ENCODE measurements at regions not wholly inside any gene's neighbourhood (a gene's known extent, or its start where the extent isn't known, plus 50 kb on each side); places are given as distances from the start of the nearest gene placed in this dataset.

- Histone ChIP-seq H3K36me3 (no peaks in the 10 kb centered on the region), H3K4me3 (no peak overlapping the region), H3K27ac (no peak overlapping the region), H3K9me3 (replicated peaks in 1 of 11) (peaks cover 0 to 7% (median 0%) of the 10 kb centered on the region in 11 experiments; a peak in 7 of 22 replicates), H4K20me1 (no peaks in the 10 kb centered on the region), H3K4me1 (no peaks in the 10 kb centered on the region), H3K4me2 (no peak overlapping the region), H3K27me3 (no peaks in the 10 kb centered on the region), H3K9ac (no peak overlapping the region)
- no peak for TF ChIP-seq Cebpa-rat (IDR thresholded peaks at IDR 0.05)
Measured at GRCh38 chr6:117018771-117019170, 141.7 kb downstream of the RFX6 start.

- no peak for TF ChIP-seq Cebpa-rat (IDR thresholded peaks at IDR 0.05)
- no peaks in the 10 kb centered on the region for H4K20me1 ChIP-seq
- H3K9me3 ChIP-seq (replicated peaks in 1 of 11): no peaks in the 10 kb centered on the region
- H3K4me2 ChIP-seq: no peak overlapping the region
- H3K4me1 ChIP-seq: no peaks in the 10 kb centered on the region
- H3K4me3 ChIP-seq: no peak overlapping the region
- H3K27ac ChIP-seq: no peak overlapping the region
- no peaks in the 10 kb centered on the region for H3K36me3 ChIP-seq
- no peak overlapping the region for H3K9ac ChIP-seq
- no peaks in the 10 kb centered on the region for H3K27me3 ChIP-seq
Measured at GRCh38 chr6:117022774-117023173, 145.7 kb downstream of the RFX6 start.

GRCh38 chr6:117025310-117025709 is 148.3 kb downstream of the RFX6 start:
- TF ChIP-seq Cebpa-rat (IDR thresholded peaks at IDR 0.05): no peak
- no peak overlapping the region for H3K4me3 ChIP-seq
- H3K27ac ChIP-seq: no peak overlapping the region
- no peaks in the 10 kb centered on the region for H4K20me1 ChIP-seq
- H3K4me1 ChIP-seq: no peaks in the 10 kb centered on the region
- no peaks in the 10 kb centered on the region for H3K9me3 ChIP-seq (replicated peaks in 1 of 11)
- H3K4me2 ChIP-seq: no peak overlapping the region
- H3K27me3 ChIP-seq: no peaks in the 10 kb centered on the region
- no peak overlapping the region for H3K9ac ChIP-seq
- no peaks in the 10 kb centered on the region for H3K36me3 ChIP-seq

- Histone ChIP-seq H3K36me3 (no peaks in the 10 kb centered on the region), H3K9ac (no peak overlapping the region), H3K9me3 (replicated peaks in 1 of 11) (no peaks in the 10 kb centered on the region), H3K4me1 (no peaks in the 10 kb centered on the region), H3K4me3 (no peak overlapping the region), H3K27me3 (no peaks in the 10 kb centered on the region), H3K27ac (no peak overlapping the region), H3K4me2 (no peak overlapping the region), H4K20me1 (no peaks in the 10 kb centered on the region)
- TF ChIP-seq Cebpa-rat (IDR thresholded peaks at IDR 0.05): no peak
Measured at GRCh38 chr6:117028256-117028655, 151.2 kb downstream of the RFX6 start.

- no peaks in the 10 kb centered on the region for H4K20me1 ChIP-seq
- H3K9me3 ChIP-seq (replicated peaks in 1 of 11): no peaks in the 10 kb centered on the region
- no peak overlapping the region for H3K4me3 ChIP-seq
- no peaks in the 10 kb centered on the region for H3K27me3 ChIP-seq
- H3K4me2 ChIP-seq: no peak overlapping the region
- H3K27ac ChIP-seq: no peak overlapping the region
- H3K36me3 ChIP-seq: no peaks in the 10 kb centered on the region
- H3K4me1 ChIP-seq: no peaks in the 10 kb centered on the region
- no peak overlapping the region for H3K9ac ChIP-seq
- no peak for TF ChIP-seq Cebpa-rat (IDR thresholded peaks at IDR 0.05)
Measured at GRCh38 chr6:117034547-117034946, 157.5 kb downstream of the RFX6 start.

GRCh38 chr6:117034971-117035370 is 157.9 kb downstream of the RFX6 start:
- Histone ChIP-seq H3K4me1 (no peaks in the 10 kb centered on the region), H3K27me3 (no peaks in the 10 kb centered on the region), H3K27ac (no peak overlapping the region), H3K9me3 (replicated peaks in 1 of 11) (no peaks in the 10 kb centered on the region), H4K20me1 (no peaks in the 10 kb centered on the region), H3K4me2 (no peak overlapping the region), H3K9ac (no peak overlapping the region), H3K4me3 (no peak overlapping the region), H3K36me3 (no peaks in the 10 kb centered on the region)
- no peak for TF ChIP-seq Cebpa-rat (IDR thresholded peaks at IDR 0.05)

GRCh38 chr6:117050301-117050700 is 173.3 kb downstream of the RFX6 start:
- Histone ChIP-seq H3K9ac (no peak overlapping the region), H3K4me2 (no peak overlapping the region), H3K9me3 (replicated peaks in 1 of 11) (peaks cover 0 to 5% (median 0%) of the 10 kb centered on the region in 11 experiments; a peak in 1 of 22 replicates), H3K4me1 (no peaks in the 10 kb centered on the region), H3K36me3 (no peaks in the 10 kb centered on the region), H3K4me3 (no peak overlapping the region), H4K20me1 (no peaks in the 10 kb centered on the region), H3K27me3 (no peaks in the 10 kb centered on the region), H3K27ac (no peak overlapping the region)
- no peak for TF ChIP-seq Cebpa-rat (IDR thresholded peaks at IDR 0.05)

GRCh38 chr6:117072134-117072533 is 193.2 kb upstream of the VGLL2 start:
- 0 out of 22 replicates have a peak, but pooled peaks cover 0 to 5% (median 0%) of the 10 kb centered on the region in 11 experiments for H3K9me3 ChIP-seq (replicated peaks in 1 of 11)
- no peaks in the 10 kb centered on the region for H3K36me3 ChIP-seq
- H3K4me2 ChIP-seq: no peak overlapping the region
- H3K4me3 ChIP-seq: no peak overlapping the region
- H3K4me1 ChIP-seq: no peaks in the 10 kb centered on the region
- no peaks in the 10 kb centered on the region for H4K20me1 ChIP-seq
- no peaks in the 10 kb centered on the region for H3K27me3 ChIP-seq
- no peak overlapping the region for H3K27ac ChIP-seq
- H3K9ac ChIP-seq: no peak overlapping the region
- TF ChIP-seq Cebpa-rat (IDR thresholded peaks at IDR 0.05): no peak

GRCh38 chr6:117072781-117073180 is 192.6 kb upstream of the VGLL2 start:
- H3K4me2 ChIP-seq: no peak overlapping the region
- H3K9ac ChIP-seq: no peak overlapping the region
- H3K36me3 ChIP-seq: no peaks in the 10 kb centered on the region
- H3K4me3 ChIP-seq: no peak overlapping the region
- 0 out of 22 replicates have a peak, but pooled peaks cover 0 to 5% (median 0%) of the 10 kb centered on the region in 11 experiments for H3K9me3 ChIP-seq (replicated peaks in 1 of 11)
- TF ChIP-seq Cebpa-rat (IDR thresholded peaks at IDR 0.05): no peak
- no peaks in the 10 kb centered on the region for H4K20me1 ChIP-seq
- no peaks in the 10 kb centered on the region for H3K4me1 ChIP-seq
- H3K27me3 ChIP-seq: no peaks in the 10 kb centered on the region
- no peak overlapping the region for H3K27ac ChIP-seq

- H3K4me1 ChIP-seq: no peaks in the 10 kb centered on the region
- H3K4me2 ChIP-seq: no peak overlapping the region
- TF ChIP-seq Cebpa-rat (IDR thresholded peaks at IDR 0.05): no peak
- H3K9ac ChIP-seq: no peak overlapping the region
- H4K20me1 ChIP-seq: no peaks in the 10 kb centered on the region
- H3K27me3 ChIP-seq: no peaks in the 10 kb centered on the region
- H3K27ac ChIP-seq: no peak overlapping the region
- no peak overlapping the region for H3K4me3 ChIP-seq
- no peaks in the 10 kb centered on the region for H3K36me3 ChIP-seq
- H3K9me3 ChIP-seq (replicated peaks in 1 of 11): 0 out of 22 replicates have a peak, but pooled peaks cover 0 to 5% (median 0%) of the 10 kb centered on the region in 11 experiments
Measured at GRCh38 chr6:117074672-117075071, 190.7 kb upstream of the VGLL2 start.
